EH (cell line): ENCODE measurements at regions not wholly inside any gene's neighbourhood (a gene's known extent, or its start where the extent isn't known, plus 50 kb on each side); places are given as distances from the start of the nearest gene placed in this dataset.

ENCODE experiments used
- DNase-seq: peaks from one replicate; pipeline ENCODE4 v3.0.0-alpha.2; 2015; ENCODE audit warnings: low read depth

GRCh38 chr1:192522673-192523072, 52.9 kb upstream of the RGS1 start:
- DNase-seq, result peak; percentile 21

- DNase-seq, result peak; percentile 76
Measured at GRCh38 chr1:192524223-192524622, 51.4 kb upstream of the RGS1 start.
